HTR-8/SVneo (cell line): ENCODE measurements at regions not wholly inside any gene's neighbourhood (a gene's known extent, or its start where the extent isn't known, plus 50 kb on each side); places are given as distances from the start of the nearest gene placed in this dataset.

Experiments used
- DNase-seq: peaks from one replicate; pipeline ENCODE4 v3.0.0; 2011; ENCODE audit warnings: low spot score, mixed read lengths; ENCODE audit not compliant: insufficient read length
- FAIRE-seq: peaks from 2 replicates; lab custom pipeline; 2011; peaks lifted over from hg19 to GRCh38; lab: Jason Lieb, UNC

DNA sequence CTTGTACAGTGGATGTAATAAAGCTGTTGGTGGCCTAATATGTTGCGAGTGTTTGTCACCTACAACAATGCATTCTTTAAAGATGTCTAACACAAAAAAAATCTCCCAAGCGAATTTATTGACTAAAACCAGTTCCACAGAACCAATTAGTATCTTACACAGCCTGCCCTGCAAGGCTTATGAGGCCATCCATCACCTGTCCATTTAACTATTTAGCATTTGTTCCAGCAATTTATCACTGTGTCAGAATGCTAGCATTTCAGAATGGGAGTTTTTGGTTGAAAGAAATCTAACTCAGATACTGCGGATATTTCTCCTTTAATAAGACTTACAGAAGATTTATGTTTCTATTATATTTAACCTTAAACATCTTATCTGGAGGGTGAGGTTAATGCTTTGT lies 831.1 kb upstream of the PRMT6 start:
- FAIRE-seq (no peak), DNase-seq (no peak)

- no peak for FAIRE-seq
- DNase-seq = no peak
Observed at GRCh38 chr1:106226550-106226949, 829.9 kb upstream of the PRMT6 start.

DNA sequence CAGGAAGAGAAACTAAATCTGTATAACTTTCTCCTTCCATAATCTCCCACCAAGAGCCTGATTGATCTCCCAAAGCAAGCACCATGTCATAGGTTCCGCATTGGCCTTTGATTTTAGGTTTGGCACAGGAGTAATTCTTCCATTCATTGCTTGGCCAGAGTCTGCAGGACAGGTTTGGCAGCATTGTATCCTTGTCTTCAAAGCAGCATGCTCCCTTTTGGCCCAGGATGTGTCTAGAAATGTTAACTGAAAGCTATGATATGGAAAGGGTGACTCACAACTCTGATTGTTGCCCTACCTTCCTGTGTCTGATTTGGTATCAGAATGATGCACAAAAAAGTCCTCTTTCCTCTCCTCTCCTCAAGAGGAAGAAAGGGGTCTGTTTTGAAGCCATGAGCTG lies 824.3 kb upstream of the PRMT6 start:
- FAIRE-seq = no peak
- no peak for DNase-seq

DNA sequence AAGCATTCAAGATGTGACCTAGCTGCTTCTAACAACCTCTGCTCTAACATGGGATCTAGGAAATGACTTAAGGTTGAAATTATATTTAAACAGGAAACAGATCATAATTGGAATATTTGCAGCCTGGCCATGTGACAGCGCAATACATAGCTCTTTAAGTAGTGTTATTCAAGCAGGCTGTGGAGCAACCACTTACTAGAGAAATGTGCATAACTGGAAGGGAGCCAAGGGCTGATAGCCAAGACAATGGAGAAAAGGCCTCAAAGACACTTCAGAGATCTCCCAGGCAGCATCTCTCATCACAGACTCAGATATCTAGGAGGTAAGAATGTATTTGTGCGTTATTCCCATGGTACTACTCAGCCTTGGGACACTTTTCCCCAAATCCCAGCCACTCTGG lies 823.0 kb upstream of the PRMT6 start:
- FAIRE-seq = no peak

DNA sequence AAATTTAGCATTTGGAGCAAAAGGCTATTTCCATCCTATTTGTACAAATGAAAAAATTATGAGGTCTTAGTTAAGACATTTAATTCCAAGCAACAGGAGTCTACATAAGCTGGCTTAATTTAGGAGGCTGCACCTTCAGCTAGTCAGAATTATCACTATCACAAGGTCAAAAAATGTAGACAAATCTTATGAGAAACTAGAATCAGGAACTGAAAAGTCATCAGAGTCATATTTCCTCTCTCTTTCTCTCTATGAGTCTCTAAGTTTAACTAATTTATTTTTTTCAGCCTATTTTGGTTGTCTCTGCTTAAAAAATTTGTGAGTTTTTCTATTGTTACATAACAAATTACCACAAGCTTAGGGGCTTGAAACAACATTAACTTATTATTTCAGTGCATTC lies 807.1 kb upstream of the PRMT6 start:
- DNase-seq = no peak
- no peak for FAIRE-seq

More for the DNA sequence above, 823.0 kb upstream of the PRMT6 start:
- no peak for DNase-seq

- no peak for DNase-seq
- FAIRE-seq = no peak
Observed at GRCh38 chr1:106249810-106250209, 806.7 kb upstream of the PRMT6 start.

GRCh38 chr1:106254748-106255147 lies 801.7 kb upstream of the PRMT6 start:
- no peak for FAIRE-seq
- no peak for DNase-seq

- FAIRE-seq (no peak), DNase-seq (no peak)
Observed at GRCh38 chr1:106266786-106267185, 789.7 kb upstream of the PRMT6 start.

DNA sequence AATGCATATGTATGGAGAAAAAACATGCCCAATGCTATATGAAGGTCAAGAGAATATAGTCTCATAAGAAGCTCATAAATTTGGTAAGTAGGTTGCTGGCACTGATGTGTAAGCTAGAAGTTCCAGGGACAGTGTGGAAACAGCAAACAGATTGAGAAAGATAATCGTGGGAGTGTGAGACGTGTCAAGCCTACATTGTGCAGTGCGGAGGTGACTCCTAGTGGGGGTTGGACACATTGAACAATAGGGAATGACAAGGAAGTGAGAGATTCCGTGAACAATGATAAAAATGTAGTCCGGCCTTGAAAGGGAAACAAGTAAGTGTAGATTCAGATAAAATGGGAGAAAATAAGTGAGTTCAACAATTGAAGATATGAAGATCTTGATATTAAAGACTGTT lies 788.4 kb upstream of the PRMT6 start:
- DNase-seq (no peak), FAIRE-seq (no peak)

GRCh38 chr1:106276871-106277270 lies 779.6 kb upstream of the PRMT6 start:
- no peak for DNase-seq
- no peak for FAIRE-seq

DNA sequence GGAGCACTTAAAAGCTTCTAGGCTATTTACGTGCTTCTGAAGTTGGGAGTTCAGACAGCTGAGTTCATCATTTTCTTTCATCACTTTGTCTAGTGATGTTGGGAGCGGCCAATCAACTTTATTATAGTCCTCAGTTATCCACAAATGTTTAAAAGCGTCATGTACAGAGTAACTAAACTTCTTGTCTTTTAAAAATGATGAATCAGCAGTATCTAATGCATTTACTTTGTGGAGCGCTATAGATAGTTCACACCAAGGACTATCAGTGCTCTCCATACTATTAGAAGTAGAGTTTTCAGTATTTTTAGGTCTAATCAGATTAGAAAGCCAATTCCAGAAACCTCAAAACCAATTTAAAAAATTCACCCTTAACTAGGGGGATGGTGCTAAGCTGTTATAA lies 778.7 kb upstream of the PRMT6 start:
- no peak for DNase-seq
- FAIRE-seq = no peak

DNA sequence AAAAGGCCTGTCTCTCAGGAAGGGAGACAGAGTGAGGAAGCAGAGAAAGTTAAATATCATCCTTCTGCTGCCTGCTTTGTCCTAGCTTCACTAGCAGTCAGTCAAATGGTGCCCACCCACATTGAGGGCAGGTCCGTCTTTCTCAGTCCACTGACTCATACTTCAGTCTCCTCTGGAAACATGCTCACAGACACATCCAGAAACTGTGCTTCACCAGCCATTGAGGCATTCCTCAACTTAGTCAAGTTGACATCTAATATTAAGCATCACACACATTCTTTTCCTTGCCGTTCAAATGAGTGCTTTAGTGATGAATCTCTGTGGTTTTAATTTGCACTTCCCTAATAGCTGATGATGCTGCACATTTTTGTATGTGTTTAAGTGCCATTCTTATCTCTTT lies 777.8 kb upstream of the PRMT6 start:
- FAIRE-seq = no peak
- DNase-seq = no peak

DNA sequence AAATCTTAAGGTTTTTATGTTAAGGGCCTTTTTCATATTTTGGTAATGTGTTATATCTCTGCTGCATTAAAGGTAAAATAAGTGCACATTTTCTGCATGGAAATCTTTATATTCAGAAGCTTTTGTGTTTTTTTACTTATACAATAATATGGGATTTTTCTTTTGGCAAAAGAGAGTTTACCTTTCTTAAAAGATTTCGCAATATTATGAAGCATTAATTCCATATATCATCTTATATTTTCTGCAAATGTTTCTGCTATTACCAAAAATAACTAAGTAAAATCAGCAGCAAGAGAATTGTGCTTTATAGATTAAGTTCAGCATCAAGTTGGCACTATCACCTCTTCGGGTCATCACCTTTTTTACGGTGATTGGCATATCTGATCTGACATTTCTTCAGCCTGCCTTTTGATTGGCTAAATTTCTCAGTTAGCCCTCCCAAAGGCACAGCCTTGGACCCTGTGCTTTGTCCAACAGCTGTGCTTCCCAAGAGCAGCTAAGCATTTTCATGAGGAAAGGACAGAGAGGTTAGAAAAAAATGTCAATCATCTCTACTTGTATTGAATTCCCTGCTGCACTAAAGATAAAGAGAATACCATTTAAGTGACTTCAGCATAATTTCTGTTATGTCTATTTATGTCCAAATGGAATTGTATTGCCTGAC lies 767.1 kb upstream of the PRMT6 start:
- DNase-seq (no peak), FAIRE-seq (no peak)

DNA sequence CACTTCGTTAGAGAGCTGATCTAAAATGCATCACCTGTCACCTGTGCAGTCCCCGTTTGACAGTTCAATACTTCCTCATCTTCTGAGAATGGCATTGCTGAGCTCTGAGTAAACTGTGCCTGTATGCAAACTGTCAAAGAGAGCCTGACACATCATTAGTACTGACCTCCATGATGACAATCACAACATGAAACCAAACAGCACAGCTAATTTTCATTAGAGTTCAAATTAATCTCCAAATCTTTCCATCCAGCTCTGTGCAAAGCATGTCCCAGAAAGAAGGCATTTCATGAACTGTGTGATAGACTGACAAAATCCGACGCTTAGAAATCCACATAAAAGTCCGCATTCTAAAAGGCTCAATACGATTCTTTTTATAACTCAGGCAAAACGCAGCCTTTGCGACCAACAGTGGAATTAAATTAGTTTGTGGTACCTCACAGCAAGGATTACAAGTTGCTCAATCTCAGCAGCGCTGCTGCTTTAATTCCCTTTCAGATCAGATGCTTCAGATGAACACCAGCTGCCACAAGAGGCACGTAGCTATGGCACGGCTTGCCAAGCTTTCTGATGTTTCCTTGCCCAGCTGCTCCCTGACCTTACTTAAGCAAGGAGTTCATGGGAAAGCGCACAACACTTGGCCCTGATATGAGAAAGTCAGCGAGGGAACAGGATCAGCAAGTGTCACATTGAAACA lies 765.5 kb upstream of the PRMT6 start:
- FAIRE-seq (no peak), DNase-seq (no peak)

- FAIRE-seq (no peak), DNase-seq (no peak)
Observed at GRCh38 chr1:106292130-106292529, 764.3 kb upstream of the PRMT6 start.

GRCh38 chr1:106296431-106296830 lies 760.0 kb upstream of the PRMT6 start:
- FAIRE-seq (no peak), DNase-seq (no peak)

GRCh38 chr1:106304106-106304505 lies 752.4 kb upstream of the PRMT6 start:
- FAIRE-seq (no peak), DNase-seq (no peak)

- DNase-seq (no peak), FAIRE-seq (no peak)
Observed at GRCh38 chr1:106319612-106320011, 736.9 kb upstream of the PRMT6 start.

GRCh38 chr1:106325600-106325999 lies 730.9 kb upstream of the PRMT6 start:
- no peak for FAIRE-seq

GRCh38 chr1:106344494-106344893 lies 712.0 kb upstream of the PRMT6 start:
- FAIRE-seq (no peak), DNase-seq (no peak)

More at GRCh38 chr1:106325600-106325999, 730.9 kb upstream of the PRMT6 start:
- no peak for DNase-seq

- no peak for FAIRE-seq
- no peak for DNase-seq
Observed at GRCh38 chr1:106360252-106360651, 696.2 kb upstream of the PRMT6 start.
